IPS-NIHi11 (cell line): ENCODE measurements at regions not wholly inside any gene's neighbourhood (a gene's known extent, or its start where the extent isn't known, plus 50 kb on each side); places are given as distances from the start of the nearest gene placed in this dataset.
A peak's percentile ranks its signal among the peaks of the same experiment; 100 is the strongest.

Experiments
- DNase-seq: peaks from one replicate; pipeline ENCODE4 v3.0.0; 2012; ENCODE audit warnings: mixed read lengths, low spot score

DNA sequence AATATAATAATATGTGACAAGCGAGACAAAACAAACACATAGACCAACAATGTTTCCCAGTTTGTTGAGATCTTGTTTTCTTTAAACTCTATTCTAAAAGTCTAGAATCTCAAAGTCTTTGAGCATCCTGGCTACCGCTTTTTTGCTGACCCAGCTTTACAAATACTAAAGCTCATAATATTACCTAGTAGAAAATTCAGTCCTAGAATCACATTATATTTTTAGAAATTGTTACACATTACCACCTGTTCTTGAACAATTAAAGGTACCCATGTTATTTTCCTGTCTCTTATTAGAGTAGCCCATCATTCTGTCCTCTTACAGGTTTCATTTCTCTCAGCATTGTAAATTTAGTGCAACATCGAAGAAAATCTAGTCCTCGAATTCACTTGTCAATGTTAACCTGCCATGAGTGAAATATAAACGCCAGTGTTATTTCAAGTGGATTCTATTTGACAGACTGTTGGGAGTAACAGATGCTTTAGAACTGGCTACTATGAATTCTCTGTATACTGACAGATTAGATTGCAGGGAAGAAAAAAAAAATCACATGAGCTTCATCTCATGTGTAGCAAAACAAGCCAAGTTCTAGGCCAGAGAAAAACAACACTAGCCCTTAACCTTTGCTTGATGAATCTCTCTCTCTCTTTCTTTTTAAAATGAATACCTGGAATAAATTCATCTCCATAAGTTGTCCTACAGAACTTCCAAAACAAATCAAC lies 851.2 kb upstream of the ADAMTS5 start:
- no peak for DNase-seq

DNA sequence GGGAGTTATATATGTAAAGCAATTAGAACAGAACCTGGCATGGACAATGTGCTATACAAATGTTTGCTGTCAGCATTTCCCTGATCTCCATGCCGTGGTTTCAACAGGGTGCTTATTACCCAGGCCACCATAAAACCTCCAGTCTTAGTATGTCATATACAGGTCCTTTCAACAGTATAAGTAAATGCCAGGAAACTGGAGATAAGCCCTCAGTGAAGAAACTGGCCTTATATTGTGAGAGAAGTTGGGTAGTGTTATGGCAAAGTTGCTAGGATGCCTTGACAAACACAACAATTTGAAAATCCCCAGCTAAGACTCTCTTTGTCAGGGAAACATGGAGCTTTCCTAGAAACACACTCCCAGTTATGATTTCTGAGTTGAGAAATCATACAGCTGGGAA lies 850.2 kb upstream of the ADAMTS5 start:
- DNase-seq: no peak

DNA sequence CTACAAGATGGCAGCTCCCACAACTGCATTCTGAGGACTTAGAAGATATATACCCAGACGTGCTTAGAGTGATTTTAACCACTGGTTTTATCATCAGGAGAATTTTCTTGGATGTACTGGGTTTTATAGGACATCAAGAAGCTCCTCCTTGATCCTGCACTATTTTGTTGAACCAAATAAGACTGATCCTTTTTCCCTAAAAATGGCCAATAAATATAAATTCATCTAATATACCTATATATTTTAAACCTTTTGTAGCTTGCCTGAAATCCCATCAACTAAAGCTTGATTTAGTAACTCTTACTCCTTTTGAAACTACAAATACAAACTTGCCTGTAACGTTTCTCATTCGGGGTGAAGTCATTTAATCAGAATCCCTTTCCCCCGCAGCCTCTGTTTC lies 849.4 kb upstream of the ADAMTS5 start:
- no peak for DNase-seq

DNA sequence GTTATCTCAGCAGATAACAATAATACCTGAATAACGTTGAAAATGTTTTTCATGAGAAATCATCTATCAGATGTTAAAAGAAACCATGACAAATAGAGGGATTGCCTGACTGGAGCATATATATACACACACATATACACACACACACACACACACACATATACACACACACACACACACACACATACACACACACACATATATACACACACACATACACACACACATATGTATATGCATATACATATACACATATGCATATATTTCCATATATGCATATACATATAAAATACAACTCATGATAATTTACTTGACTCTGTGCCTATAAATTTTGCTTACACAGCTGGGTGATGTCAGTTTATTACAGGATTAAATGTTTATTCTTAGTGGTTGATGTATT lies 847.3 kb upstream of the ADAMTS5 start:
- no peak for DNase-seq

DNA sequence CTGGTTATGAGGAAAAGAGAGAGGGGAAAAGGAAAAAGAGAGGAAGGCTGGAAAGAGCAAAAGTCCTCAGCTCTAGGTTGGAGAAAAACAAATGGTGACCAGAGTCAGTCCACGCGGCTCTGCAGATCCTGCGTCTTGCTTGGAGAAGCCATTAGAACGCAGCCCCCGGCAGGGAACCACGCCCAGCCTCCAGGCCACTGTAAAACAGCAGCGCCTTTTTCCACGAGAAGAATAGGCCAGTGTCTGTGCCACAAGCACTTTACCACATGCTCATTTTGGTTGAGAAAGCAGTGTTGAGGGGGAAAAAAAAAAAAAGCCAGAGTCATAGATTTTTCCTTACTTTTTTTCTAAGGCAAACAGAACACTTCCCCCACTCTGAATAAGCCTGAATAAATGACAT lies 846.9 kb upstream of the ADAMTS5 start:
- DNase-seq: no peak

DNA sequence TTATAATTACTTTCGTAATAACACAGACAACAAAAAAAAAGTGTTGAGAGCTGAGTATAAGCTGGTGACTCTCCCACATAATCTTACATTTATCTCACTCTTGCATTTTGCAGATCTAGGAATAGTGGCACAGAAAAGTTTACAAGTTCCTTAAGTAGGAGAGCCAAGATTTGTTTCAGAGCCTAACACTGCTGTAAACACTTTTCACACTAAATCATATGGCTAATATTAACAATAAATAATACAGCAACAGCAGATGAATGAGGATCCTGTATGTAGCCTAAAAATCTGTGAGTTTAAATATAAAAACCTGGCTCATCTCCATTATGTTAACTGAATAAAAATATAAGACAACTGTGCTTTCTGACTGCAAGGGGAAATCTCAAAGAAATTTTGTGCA lies 846.5 kb upstream of the ADAMTS5 start:
- DNase-seq: no peak

DNA sequence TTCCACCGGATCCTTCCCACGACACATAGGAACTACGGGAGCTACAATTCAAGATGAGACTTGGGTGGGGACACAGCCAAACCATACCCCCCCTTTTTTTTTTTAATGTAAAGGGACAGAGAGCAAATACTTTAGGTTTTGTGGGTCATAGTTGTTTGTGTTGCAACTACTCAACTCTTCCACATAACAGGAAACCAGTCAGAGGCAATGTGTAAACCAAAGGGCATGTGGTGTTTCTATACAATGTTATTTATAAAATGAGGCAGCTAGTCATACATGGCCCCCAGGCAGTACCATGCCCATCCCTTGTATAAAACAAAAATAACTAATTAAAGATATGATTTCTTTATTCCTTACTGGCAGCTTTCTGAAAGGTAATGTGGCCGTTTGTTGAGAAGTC lies 845.4 kb upstream of the ADAMTS5 start:
- DNase-seq: no peak

DNA sequence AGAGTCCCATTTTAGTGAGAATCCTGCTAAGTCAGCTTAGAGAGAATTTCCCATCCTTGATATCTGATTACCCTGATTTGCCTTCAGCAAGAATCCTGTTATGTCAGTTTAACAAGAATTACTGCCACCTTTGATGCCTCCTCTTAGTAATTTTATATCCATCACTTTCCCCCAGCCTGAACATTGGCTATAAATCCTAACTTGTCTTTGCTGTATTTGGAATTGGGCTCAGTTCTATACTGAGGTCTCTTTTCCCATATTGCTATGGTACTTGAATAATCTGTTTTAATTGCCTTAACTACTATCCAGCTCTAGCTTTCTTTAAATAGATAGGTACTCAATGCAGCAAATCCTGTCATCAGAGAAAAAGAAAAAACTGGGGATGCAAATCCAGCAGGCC lies 842.0 kb upstream of the ADAMTS5 start:
- DNase-seq: no peak

DNA sequence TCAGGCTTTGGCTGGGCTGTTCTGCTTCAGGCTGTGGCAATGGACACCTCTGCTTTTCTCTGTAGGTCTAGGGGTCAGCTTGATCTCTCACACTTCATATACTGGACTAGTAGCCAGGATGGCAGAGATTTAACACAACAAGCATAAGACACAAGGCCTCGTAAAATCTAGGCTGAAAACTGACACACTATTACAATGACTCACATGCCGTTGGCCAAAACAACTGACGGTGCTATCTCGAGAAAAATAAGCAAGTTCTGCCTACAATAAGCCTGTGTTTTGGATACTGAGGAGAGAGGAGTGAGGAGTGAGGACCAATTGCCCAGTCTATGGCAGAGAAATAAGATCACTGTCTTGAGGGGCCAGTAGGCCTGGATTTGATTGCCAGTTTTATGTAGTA lies 840.7 kb upstream of the ADAMTS5 start:
- no peak for DNase-seq

DNA sequence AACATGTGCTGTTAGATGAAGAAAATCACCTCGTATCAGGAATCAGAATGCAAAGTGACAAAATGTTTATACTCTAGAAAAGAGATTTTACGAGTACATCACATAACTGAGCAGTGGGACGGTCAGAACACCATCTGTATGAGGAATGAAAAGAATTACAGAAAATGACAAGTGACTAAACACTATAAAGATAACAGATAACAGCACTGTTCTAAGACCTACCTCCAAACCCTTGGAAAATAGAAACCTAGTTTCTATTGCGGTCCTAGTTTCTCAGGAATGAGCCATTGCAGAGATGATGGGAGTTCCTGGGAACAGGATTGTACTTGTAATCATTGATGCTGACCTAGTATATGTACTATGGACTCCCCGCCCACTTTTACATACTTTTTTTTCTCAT lies 839.4 kb upstream of the ADAMTS5 start:
- DNase-seq: no peak

DNA sequence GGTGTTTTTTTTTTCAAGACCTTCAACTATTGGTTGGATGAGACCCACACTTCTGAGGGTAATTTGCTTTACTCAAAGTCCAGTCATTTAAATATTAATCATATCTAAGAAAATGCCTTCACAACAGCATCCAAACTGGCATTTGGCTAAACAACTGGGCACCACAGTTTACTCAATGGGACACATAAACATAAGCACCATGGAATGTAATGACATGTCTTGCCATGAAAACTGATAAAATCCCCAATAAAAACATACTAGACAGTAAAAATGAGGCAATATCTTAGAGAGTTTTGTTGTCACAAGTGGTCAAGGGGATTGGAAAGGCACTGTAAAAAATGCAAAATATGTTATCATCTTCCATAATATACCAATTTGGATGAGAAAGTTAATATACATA lies 838.8 kb upstream of the ADAMTS5 start:
- DNase-seq: no peak

DNA sequence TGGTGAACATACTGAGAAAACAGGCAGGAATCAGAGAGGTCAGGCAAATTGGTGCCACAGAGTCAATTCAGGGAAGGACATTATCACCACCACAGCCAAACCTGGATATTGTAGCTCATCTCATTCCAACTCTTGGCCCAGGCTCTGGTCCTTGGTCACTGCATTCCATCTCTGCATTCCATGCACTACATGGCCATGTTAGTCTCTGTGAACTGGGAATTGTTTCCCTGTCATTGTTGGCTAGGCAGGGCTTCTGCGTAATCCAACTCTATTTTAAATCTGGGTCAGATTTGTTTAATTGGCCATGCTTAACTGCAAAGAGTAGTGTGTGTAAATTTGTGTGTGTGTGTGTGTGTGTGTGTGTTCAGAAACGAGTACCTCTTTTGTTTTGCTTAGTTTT lies 837.6 kb upstream of the ADAMTS5 start:
- DNase-seq: no peak

DNA sequence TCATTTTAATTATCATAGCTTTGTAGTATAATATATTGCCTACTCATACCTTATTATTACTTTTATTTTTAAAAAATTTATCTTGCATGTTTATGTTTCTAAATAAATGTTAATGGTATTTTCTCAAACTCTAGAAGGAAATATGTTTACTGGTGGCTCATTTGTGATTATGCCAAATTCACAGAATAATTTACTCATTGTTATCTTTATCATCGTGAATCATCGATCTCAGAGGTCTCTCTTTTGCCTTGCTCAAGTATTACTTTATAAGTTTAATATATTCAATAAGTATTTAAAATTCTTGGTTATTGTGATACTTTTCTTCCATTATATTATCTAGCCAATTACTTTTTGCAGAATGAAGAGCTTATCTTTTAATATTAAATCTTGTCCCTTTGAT lies 836.7 kb upstream of the ADAMTS5 start:
- DNase-seq: no peak

DNA sequence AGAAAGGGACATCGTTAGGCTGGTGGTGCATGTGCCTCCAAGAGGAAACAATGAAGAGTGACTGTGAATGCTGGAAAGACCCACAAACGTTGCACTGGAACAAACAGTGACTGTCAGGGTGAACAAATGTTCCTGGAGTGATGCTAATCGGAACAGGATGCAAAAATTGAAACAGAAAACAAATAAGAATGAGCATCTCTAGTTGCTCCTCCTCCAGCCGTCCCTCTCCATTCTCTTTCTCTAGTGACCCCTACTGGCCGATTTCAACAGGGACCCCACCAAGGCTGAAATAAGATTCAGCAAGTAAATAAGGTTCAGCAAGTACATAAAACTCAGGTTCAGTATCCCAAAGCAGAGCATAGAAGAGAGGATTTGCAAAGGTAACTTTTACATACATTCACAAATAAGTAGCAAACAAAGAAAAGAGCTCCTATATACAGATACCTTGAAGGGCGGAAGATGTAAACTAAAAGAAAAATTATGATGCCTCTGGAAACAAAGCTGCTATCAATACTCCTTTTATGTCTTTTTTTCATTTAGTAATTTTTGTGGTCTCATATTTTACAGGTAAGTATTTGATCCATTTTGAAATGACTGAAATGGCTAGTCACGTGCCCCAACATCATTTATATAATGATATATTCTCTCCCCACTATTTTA lies 836.1 kb upstream of the ADAMTS5 start:
- DNase-seq: peak; percentile 60

DNA sequence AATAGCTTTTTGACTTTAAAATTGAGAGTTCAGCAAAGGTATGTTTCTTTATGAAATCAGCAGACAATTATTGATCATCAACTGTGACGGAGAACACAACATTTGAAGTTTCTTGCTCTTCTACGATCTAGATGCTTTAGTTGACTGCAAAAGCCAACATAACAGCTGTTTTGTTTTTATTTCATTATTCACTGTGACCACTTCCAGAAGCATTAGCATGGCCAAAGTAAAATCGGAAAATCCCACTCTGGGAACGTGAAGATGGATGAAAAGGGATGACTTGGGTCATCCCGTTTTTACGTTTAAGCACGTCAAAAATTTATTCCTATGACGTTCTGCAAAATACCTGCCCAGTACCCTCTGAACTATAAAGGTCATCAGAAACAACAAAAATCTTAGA lies 833.0 kb upstream of the ADAMTS5 start:
- DNase-seq: no peak

DNA sequence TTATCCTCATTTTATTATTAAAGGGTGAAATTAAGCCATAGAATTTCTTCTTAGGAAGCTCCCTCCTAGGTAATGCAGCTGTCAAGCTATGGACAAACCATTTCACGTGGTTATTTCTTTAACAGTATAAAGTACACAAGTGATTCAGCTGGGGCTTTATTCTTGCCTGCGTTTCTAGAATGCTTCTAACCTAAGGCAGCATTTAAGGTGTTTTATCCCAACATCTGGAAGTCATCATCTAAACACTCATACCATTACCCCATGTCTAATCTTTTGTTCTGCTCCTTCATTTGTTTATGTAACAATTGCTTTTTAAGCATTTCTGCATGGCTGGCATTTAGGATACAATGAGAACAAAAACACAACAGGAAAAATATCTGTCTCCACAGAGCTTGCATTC lies 829.2 kb upstream of the ADAMTS5 start:
- DNase-seq: no peak

DNA sequence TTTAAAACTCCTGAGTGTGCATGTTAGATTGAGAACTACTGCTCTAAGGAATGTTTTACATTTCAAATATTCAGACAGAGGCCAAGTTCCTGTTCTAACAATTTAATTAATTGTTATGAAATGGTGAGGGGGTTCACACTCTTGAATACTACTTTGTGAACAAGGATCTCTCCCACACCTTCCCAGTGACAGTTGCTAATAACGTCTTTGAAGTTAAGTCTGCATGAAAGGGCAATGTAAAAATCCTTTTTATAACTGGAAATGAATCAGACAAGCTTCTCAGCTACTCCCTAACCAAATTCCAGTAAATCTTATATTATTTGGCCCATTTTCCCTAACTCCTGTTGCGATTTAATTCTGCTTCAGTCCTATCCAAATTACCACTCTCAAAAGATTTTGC lies 828.5 kb upstream of the ADAMTS5 start:
- no peak for DNase-seq

DNA sequence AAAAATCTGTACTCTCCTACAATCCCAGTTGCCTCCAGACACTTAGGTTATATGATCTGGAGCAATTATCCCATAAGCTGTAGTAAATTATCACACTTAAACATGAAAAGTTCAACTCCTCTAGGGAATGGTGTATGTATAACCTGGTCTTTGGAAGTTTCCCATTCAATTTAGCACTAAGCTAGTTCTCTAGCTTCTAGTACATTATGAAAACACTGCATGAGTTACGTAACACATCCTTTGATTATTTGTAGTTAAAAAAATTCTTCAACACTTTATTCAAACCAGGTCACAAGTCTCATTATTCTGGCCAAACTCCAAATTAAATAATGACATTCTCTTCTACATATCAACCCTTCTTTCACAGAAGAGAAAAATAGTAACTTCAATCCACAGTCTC lies 827.0 kb upstream of the ADAMTS5 start:
- DNase-seq: no peak

DNA sequence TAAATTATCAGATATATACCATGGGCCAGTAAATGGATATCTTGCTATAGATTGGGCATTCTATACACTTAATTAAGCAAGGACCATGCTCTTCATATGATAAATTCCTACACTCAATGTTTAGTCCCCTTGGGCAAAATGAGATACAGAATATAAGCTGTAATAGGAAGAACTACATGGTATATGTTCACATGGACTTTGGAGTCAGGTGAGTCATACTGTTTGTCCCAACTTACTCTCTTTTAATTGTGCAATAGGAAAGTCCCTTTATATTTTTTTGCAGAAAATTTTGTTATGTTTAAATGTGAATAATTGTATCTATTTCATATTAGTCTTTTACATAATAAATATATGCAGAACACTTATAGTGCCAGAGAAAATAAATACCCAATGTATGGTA lies 820.2 kb upstream of the ADAMTS5 start:
- no peak for DNase-seq

DNA sequence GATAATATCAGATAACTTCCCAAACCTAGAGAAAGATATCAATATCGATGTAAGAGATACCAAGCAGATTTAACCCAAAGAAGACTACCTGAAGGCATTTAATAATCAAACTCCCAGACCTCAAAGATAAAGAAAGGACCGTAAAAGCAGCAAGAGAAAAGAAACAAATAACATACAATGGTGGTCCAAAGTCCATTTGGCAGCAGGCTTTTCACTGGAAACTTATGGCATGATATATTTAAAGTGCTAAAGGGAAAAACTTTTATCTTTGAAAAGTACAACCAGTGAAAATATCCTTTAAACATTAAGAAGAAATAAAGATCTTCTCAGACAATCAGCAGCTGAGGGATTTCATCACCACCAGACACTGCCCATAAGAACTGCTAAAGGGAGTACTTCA lies 812.7 kb upstream of the ADAMTS5 start:
- no peak for DNase-seq

DNA sequence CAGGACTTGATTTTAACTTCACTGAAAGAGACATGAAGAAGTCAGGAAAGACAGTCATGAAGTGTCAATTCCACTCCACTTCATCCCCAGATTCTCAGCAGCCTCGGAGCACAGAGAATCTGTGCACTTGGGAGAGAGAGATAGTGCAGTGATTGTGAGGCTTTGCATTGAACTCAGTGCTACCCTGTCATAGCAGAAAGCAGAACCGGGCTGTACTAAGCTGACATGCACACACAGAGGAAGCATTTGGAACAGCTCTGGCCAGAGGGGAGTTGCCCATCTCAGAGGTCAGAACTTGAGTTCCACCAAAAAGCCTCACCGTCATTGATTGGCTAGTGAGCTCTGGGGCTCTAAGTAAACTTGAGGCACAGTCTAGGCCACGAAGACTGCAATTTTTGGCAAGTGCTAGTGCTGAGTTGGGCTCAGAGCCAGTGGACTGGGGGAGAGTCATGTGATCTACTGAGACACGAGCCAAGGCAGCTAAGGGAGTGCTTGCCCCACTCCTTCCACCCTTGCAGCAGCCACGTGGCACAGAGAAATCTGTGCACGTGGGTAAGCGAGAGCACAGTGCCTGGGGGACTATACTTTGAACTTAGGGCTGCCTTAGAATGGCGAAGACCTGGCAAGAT lies 810.2 kb upstream of the ADAMTS5 start:
- DNase-seq: no peak

DNA sequence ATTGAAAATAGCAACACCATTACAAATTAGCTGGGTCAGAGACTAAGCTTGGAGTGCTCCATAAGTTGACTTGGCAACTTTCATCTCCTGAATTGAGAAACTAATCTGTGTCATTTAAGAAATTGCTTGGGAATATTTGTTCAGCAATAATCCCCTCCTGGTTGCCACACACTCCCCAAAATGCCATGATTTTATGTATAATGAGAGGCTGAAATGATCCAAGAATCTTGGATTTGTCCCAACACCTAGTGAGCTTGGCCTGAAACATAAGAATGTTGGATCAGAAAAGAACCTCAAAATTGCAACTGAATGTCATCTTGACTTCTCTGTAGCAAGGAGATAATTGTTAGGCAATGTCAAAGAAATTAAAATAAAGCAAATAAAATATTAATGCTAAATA lies 805.9 kb upstream of the ADAMTS5 start:
- DNase-seq: no peak

DNA sequence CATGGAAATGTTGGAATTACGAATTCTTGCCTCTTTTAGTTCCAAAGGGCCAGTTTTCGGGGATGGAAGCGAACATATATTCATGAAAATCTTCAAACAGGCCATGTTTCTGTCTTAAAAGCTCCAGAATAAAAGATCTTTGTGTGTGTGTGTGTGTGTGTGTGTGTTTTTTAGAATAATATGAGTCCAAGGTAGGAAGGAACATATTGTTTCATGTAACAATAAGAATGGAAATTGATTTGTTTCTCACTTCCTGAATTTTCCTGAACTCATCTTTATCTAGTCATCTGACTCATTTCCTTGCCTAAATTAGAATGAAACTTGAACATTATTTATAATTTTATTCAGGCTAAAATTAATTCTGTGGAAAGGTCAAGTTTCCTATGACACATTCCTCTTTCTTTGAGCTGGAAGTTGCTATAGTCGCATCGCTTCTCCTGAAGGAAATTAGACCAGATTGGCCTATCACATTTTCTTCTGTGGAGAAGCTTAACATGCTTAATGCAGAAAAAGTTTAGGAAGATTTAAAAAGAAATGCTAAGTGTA lies 805.1 kb upstream of the ADAMTS5 start:
- DNase-seq: no peak
